Mammary epithelial cell (primary cell): ENCODE measurements at regions not wholly inside any gene's neighbourhood (a gene's known extent, or its start where the extent isn't known, plus 50 kb on each side); places are given as distances from the start of the nearest gene placed in this dataset.

Experiments used
- EZH2 ChIP-seq: IDR thresholded peaks from 2 replicates; pipeline ENCODE4 v1.6.1; 2012; ENCODE audit warnings: low read length, inconsistent platforms, borderline replicate concordance
- TF ChIP-seq, protein P1 (sequence below), 2 donors: IDR thresholded peaks in 1 of 2; conservative IDR thresholded peaks in 1 of 2; 2 replicates each; pipeline ENCODE4 v1.5.1; 2011 to 2012; ENCODE audit warnings: inconsistent platforms in 2 of 2, low read length in 2 of 2, mild to moderate bottlenecking in 2 of 2, control low read depth in 1 of 2, low read depth in 1 of 2; ENCODE audit not compliant: insufficient read depth in 1 of 2; ENCODE audit errors: extremely low read depth in 1 of 2

DNA sequence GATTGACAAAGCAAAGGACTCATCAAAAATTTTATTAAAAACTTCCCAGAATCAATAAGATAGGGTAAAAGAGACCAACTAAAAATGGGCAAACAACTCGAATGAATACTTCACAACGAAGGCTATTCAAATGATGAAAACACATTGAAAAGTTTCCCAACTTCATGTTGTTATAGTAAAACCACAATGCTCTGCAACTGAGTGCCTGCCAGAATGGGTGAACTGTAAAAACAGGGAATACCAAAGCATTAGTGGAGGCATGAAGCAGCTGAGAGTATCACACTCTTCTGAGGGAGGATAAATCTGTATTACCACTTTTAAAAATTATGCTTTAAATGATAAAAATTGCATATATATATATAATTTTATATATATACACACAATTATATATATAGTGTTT is 1214.7 kb downstream of the SORCS3 start:
- TF ChIP-seq, protein P1, sequence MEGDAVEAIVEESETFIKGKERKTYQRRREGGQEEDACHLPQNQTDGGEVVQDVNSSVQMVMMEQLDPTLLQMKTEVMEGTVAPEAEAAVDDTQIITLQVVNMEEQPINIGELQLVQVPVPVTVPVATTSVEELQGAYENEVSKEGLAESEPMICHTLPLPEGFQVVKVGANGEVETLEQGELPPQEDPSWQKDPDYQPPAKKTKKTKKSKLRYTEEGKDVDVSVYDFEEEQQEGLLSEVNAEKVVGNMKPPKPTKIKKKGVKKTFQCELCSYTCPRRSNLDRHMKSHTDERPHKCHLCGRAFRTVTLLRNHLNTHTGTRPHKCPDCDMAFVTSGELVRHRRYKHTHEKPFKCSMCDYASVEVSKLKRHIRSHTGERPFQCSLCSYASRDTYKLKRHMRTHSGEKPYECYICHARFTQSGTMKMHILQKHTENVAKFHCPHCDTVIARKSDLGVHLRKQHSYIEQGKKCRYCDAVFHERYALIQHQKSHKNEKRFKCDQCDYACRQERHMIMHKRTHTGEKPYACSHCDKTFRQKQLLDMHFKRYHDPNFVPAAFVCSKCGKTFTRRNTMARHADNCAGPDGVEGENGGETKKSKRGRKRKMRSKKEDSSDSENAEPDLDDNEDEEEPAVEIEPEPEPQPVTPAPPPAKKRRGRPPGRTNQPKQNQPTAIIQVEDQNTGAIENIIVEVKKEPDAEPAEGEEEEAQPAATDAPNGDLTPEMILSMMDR (conservative IDR thresholded peaks at IDR 0.05 in 1 of 2, IDR thresholded peaks at IDR 0.05 in 1 of 2; ENCODE audit: extremely low read depth in 1 of 2, insufficient read depth in 1 of 2, low read depth in 1 of 2, low read length in 2 of 2): no peak
- TF ChIP-seq EZH2: no peak
